Left ventricle myocardium inferior (tissue), 1 donor: ENCODE measurements at regions not wholly inside any gene's neighbourhood (a gene's known extent, or its start where the extent isn't known, plus 50 kb on each side); places are given as distances from the start of the nearest gene placed in this dataset.
"Not testable (repeated sequence)": the region's sequence is repeated elsewhere in the genome, so short reads cannot be mapped to it uniquely, and the experiment has no call there.

Experiments used
- DNase-seq: peaks from one replicate; pipeline ENCODE4 v3.0.0-alpha.2; 2020
- H3K27ac ChIP-seq: fragments of 200-600 bp; replicated peaks from 2 replicates; pipeline ENCODE4 v1.8.0; 2021
- H3K27me3 ChIP-seq: fragments of 200-600 bp; 2 replicates; pipeline ENCODE4 v1.8.0; 2021; ENCODE audit warnings: low read depth
- H3K36me3 ChIP-seq: fragments of 200-600 bp; 2 replicates; pipeline ENCODE4 v1.8.0; 2021
- H3K4me1 ChIP-seq: fragments of 200-600 bp; 2 replicates; pipeline ENCODE4 v1.8.0; 2021
- H3K4me3 ChIP-seq: fragments of 200-600 bp; 2 replicates; pipeline ENCODE4 v1.8.0; 2021; ENCODE audit warnings: mild to moderate bottlenecking, moderate library complexity
- H3K9me3 ChIP-seq: fragments of 200-600 bp; replicated peaks from 2 replicates; pipeline ENCODE4 v1.8.0; 2021
- CTCF ChIP-seq: fragments of 200-600 bp; IDR thresholded peaks from 2 replicates; pipeline ENCODE4 v1.8.0; 2021; ENCODE audit warnings: antibody characterized with exemption, mild to moderate bottlenecking, borderline replicate concordance
- intact Hi-C: fragments of 100-400 bp; cut with micrococcal nuclease; formaldehyde crosslinking; loops from one replicate; pipeline ENCODE4 v1.11.0; 2022
- donor health status: DM: no; HTN: yes; CAD: no; lungs with severe emphysema.

DNA sequence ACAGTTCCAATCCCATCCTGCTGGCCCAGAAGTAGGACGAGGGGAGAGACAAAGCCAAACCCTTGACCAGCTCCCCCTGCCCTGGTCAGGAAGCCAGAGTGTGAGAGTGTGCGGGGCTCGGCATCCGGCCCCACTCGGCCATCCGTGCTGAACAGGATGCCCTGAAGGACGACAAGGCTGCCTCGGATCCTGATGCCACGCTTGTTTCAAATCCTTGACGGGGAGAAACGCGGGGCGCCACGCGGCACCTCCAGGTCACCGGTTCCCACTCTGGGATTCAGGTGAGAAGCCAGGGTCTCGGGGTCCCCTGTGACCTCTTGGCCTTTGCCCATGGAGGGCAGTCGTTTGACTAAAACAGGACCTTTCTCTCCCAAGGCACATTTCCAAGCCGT, 167.8 kb downstream of the BRD1 start:
- H3K27me3 ChIP-seq: peaks cover 78% of the 10 kb centered on the region
- intact Hi-C loops: no loop called here
- no peaks in the 10 kb centered on the region for H3K36me3 ChIP-seq
- H3K9me3 ChIP-seq: no peaks in the 10 kb centered on the region
- no peak overlapping the region for H3K27ac ChIP-seq
- peaks cover 41% of the 10 kb centered on the region for H3K4me1 ChIP-seq
- H3K4me3 ChIP-seq: no peak overlapping the region
- DNase-seq: no peak
- TF ChIP-seq CTCF: no peak

GRCh38 chr22:49659281-49659923, 168.3 kb downstream of the BRD1 start:
- Histone ChIP-seq H3K9me3 (no peaks in the 10 kb centered on the region), H3K4me1 (peaks cover 40% of the 10 kb centered on the region), H3K4me3 (no peak overlapping the region), H3K27ac (peak overlapping the region; percentile 91), H3K27me3 (peaks cover 73% of the 10 kb centered on the region), H3K36me3 (no peaks in the 10 kb centered on the region)
- intact Hi-C loops: no loop called here
- DNase-seq: no peak
- no peak for TF ChIP-seq CTCF

- H3K4me1 ChIP-seq: peaks cover 35% of the 10 kb centered on the region
- no peaks in the 10 kb centered on the region for H3K36me3 ChIP-seq
- peak overlapping the region; percentile 91 for H3K27ac ChIP-seq
- no peak overlapping the region for H3K4me3 ChIP-seq
- TF ChIP-seq CTCF: no peak
- no peak for DNase-seq
- peaks cover 68% of the 10 kb centered on the region for H3K27me3 ChIP-seq
- no peaks in the 10 kb centered on the region for H3K9me3 ChIP-seq
- intact Hi-C loops: no loop called here
Observed at GRCh38 chr22:49658902-49659280, 168.8 kb downstream of the BRD1 start.

GRCh38 chr22:49657974-49658590, 169.6 kb downstream of the BRD1 start:
- Histone ChIP-seq H3K27me3 (peaks cover 60% of the 10 kb centered on the region), H3K9me3 (no peaks in the 10 kb centered on the region), H3K27ac (peak overlapping the region; percentile 91), H3K4me3 (peak overlapping the region; percentile 70), H3K4me1 (peaks cover 35% of the 10 kb centered on the region), H3K36me3 (no peaks in the 10 kb centered on the region)
- intact Hi-C loops: no loop called here
- no peak for DNase-seq
- TF ChIP-seq CTCF: no peak

DNA sequence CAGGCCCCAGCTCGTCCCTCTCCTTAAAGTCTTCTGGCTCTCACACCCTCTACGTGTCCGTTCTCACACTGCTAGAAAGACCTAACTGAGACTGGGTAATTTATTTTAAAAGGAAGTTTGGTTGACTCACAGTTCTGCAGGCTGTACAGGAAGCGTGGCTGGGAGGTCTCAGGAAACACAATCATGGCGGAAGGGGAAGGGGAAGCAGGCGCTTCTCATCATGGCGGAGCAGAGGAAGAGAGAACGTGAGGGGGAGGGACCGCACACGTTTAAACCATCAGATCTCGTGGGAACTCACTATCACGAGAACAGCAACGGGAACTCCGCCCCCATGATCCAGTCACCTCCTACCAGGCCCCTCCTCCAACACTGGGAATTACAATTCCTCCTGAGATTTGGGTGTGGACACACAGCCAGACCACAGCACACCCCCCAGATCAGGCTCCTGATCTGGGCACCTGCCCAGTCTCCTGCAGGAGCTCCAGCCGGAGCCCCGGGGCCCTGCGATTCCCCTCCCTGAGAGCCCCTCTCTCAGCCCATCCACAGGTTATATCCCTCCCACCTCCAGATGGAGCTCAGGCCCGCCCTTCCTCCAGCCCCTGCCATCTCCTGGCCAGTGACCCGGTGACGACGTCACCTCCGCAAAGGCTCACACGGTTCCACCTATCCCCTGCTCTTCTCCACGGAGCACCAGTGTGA, 170.2 kb downstream of the BRD1 start:
- no peaks in the 10 kb centered on the region for H3K9me3 ChIP-seq
- intact Hi-C loops: no loop called here
- H3K27me3 ChIP-seq: peaks cover 54% of the 10 kb centered on the region

GRCh38 chr22:49656883-49657274, 170.8 kb downstream of the BRD1 start:
- H3K9me3 ChIP-seq, H3K36me3 ChIP-seq, intact Hi-C loops, DNase-seq: not testable (repeated sequence)
- peaks cover 35% of the 10 kb centered on the region for H3K4me1 ChIP-seq
- peak overlapping the region; percentile 70 for H3K4me3 ChIP-seq
- peaks cover 49% of the 10 kb centered on the region for H3K27me3 ChIP-seq
- H3K27ac ChIP-seq: peak overlapping the region; percentile 91

More for the DNA sequence above, 170.2 kb downstream of the BRD1 start:
- Histone ChIP-seq H3K4me1 (peaks cover 35% of the 10 kb centered on the region), H3K27ac (peak overlapping the region; percentile 91), H3K36me3 (no peaks in the 10 kb centered on the region), H3K4me3 (peak overlapping the region; percentile 70)
- TF ChIP-seq CTCF: no peak
- peak; percentile 75 for DNase-seq
